Sigmoid colon (tissue), 4 donors: ENCODE measurements at regions not wholly inside any gene's neighbourhood (a gene's known extent, or its start where the extent isn't known, plus 50 kb on each side); places are given as distances from the start of the nearest gene placed in this dataset.

ENCODE experiments used
- EP300 ChIP-seq, 4 donors: sonication (generic); formaldehyde crosslinking; IDR thresholded peaks; one replicate each; pipeline ENCODE4 v1.6.1; 2017; ENCODE audit warnings: antibody characterized with exemption in 4 of 4
- POLR2AphosphoS5 ChIP-seq, 4 donors: sonication (generic); formaldehyde crosslinking; IDR thresholded peaks; one replicate each; pipeline ENCODE4 v1.6.1; 2017; ENCODE audit warnings: antibody characterized with exemption in 4 of 4
- TF ChIP-seq, protein P1 (sequence below), 4 experiments: fragments of 450-650 bp in 3 of 4; fragments of 200-600 bp in 1 of 4; IDR thresholded peaks; one replicate each; pipeline ENCODE4 v1.5.1; 2016 to 2019; ENCODE audit warnings: antibody characterized with exemption in 4 of 4, mild to moderate bottlenecking in 3 of 4, moderate library complexity in 2 of 4

DNA sequence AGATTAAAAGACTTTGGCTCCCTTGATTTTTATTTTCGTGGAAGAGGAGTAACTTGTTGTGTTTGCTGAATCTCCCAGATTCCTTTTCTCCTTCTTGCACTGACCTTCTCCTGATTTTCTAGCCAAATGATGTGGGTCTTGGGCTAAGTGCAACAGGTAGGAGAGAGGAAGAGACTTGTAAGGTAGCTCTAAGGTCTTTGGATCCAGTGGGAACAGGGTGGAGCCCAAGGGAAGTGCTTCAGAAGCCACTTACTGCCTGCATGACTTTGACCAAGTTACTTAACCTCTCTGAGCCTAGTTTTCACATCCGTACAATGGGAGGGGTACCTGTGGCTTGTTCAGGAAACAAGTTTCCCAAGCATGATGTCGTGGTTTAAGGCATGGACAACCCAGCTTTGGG is 111.3 kb upstream of the IRX3 start:
- TF ChIP-seq, protein P1, sequence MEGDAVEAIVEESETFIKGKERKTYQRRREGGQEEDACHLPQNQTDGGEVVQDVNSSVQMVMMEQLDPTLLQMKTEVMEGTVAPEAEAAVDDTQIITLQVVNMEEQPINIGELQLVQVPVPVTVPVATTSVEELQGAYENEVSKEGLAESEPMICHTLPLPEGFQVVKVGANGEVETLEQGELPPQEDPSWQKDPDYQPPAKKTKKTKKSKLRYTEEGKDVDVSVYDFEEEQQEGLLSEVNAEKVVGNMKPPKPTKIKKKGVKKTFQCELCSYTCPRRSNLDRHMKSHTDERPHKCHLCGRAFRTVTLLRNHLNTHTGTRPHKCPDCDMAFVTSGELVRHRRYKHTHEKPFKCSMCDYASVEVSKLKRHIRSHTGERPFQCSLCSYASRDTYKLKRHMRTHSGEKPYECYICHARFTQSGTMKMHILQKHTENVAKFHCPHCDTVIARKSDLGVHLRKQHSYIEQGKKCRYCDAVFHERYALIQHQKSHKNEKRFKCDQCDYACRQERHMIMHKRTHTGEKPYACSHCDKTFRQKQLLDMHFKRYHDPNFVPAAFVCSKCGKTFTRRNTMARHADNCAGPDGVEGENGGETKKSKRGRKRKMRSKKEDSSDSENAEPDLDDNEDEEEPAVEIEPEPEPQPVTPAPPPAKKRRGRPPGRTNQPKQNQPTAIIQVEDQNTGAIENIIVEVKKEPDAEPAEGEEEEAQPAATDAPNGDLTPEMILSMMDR (IDR thresholded peaks at IDR 0.05): no peak
- TF ChIP-seq POLR2AphosphoS5 (IDR thresholded peaks at IDR 0.05) (no peak), EP300 (IDR thresholded peaks at IDR 0.05) (no peak)
